WTC11 (cell line): ENCODE measurements at regions not wholly inside any gene's neighbourhood (a gene's known extent, or its start where the extent isn't known, plus 50 kb on each side); places are given as distances from the start of the nearest gene placed in this dataset.

Experiments
- ATAC-seq: fragments of 200-7000 bp; cut with Tn5 transposase; 2 replicates; pipeline ENCODE4 v1.10.0; 2021; ENCODE audit warnings: mild to moderate bottlenecking, moderate library complexity
- CTCF ChIA-PET: fragments of 300-600 bp; sonication (Branson Sonifier 250); formaldehyde crosslinking; loops from one replicate; lab custom pipeline; 2021; ENCODE audit warnings: antibody characterized with exemption; lab: Charles Lee
- POLR2A ChIA-PET: fragments of 350-600 bp; sonication (Branson Sonifier 250); formaldehyde crosslinking; loops from one replicate; lab custom pipeline; 2021; ENCODE audit warnings: antibody characterized with exemption; lab: Charles Lee
- DNase-seq: peaks from one replicate; pipeline ENCODE4 v3.0.0; 2021; ENCODE audit warnings: low spot score
- H3K27ac Mint-ChIP-seq: 2 replicates; pipeline ENCODE4 v1.8.0; 2021; ENCODE audit warnings: mixed read lengths
- H3K27me3 Mint-ChIP-seq: 2 replicates; pipeline ENCODE4 v1.8.0; 2021; ENCODE audit warnings: low read depth, mild to moderate bottlenecking, moderate library complexity, mixed read lengths
- H3K36me3 Mint-ChIP-seq: 2 replicates; pipeline ENCODE4 v1.8.0; 2021; ENCODE audit warnings: mixed read lengths
- H3K4me1 Mint-ChIP-seq: 2 replicates; pipeline ENCODE4 v1.8.0; 2022; ENCODE audit warnings: mixed read lengths
- H3K4me3 Mint-ChIP-seq: 2 replicates; pipeline ENCODE4 v1.8.0; 2021; ENCODE audit warnings: mild to moderate bottlenecking, moderate library complexity, mixed read lengths
- H3K9me3 Mint-ChIP-seq: 2 replicates; pipeline ENCODE4 v1.8.0; 2021; ENCODE audit warnings: mixed read lengths
- ATF1 ChIP-seq: sonication (generic); formaldehyde crosslinking; IDR thresholded peaks from 2 replicates; pipeline ENCODE4 v1.8.1; 2023; ENCODE audit warnings: mild to moderate bottlenecking, moderate library complexity, missing genetic modification reagents
- ATF2 ChIP-seq: sonication (generic); formaldehyde crosslinking; IDR thresholded peaks from 2 replicates; pipeline ENCODE4 v1.8.1; 2022; ENCODE audit warnings: low read depth, missing genetic modification reagents, borderline replicate concordance
- ELF4 ChIP-seq: sonication (generic); formaldehyde crosslinking; IDR thresholded peaks from 2 replicates; pipeline ENCODE4 v1.8.1; 2022; ENCODE audit warnings: low read depth, mild to moderate bottlenecking, moderate library complexity, missing genetic modification reagents
- NR1H2 ChIP-seq: sonication (generic); formaldehyde crosslinking; IDR thresholded peaks from 2 replicates; pipeline ENCODE4 v1.9.0; 2021; ENCODE audit warnings: mild to moderate bottlenecking, moderate library complexity, missing genetic modification reagents
- RORB ChIP-seq: fragments of 250-450 bp; sonication (Bioruptor Pico); IDR thresholded peaks from 2 replicates; pipeline ENCODE4 v1.9.0; 2021; ENCODE audit warnings: mild to moderate bottlenecking
- SMAD3 ChIP-seq: sonication (generic); formaldehyde crosslinking; IDR thresholded peaks from 2 replicates; pipeline ENCODE4 v1.8.0; 2022; ENCODE audit warnings: missing genetic modification reagents, mild to moderate bottlenecking, borderline replicate concordance
- SOX15 ChIP-seq: fragments of 250-450 bp; sonication (Bioruptor Pico); IDR thresholded peaks from 2 replicates; pipeline ENCODE4 v1.9.0; 2021; ENCODE audit warnings: mild to moderate bottlenecking
- TEAD4 ChIP-seq: sonication (generic); formaldehyde crosslinking; IDR thresholded peaks from 2 replicates; pipeline ENCODE4 v1.8.0; 2022; ENCODE audit warnings: mild to moderate bottlenecking, missing genetic modification reagents
- ZMAT4 ChIP-seq: fragments of 250-450 bp; sonication (Bioruptor Pico); IDR thresholded peaks from 2 replicates; pipeline ENCODE4 v1.9.0; 2021; ENCODE audit warnings: mild to moderate bottlenecking
- ZNF138 ChIP-seq: sonication (generic); formaldehyde crosslinking; conservative IDR thresholded peaks from 2 replicates; pipeline ENCODE4 v1.8.1; 2022; ENCODE audit warnings: mild to moderate bottlenecking, moderate library complexity, missing genetic modification reagents
- ZNF671 ChIP-seq: fragments of 250-450 bp; sonication (Bioruptor Pico); IDR thresholded peaks from 2 replicates; pipeline ENCODE4 v1.8.0; 2021; ENCODE audit warnings: mild to moderate bottlenecking
- ZSCAN18 ChIP-seq: fragments of 250-450 bp; sonication (Bioruptor Pico); IDR thresholded peaks from 2 replicates; pipeline ENCODE4 v2.1.2; 2022; ENCODE audit warnings: mild to moderate bottlenecking, moderate library complexity
- TF ChIP-seq, protein P1 (sequence below): sonication (generic); formaldehyde crosslinking; IDR thresholded peaks from 2 replicates; pipeline ENCODE4 v1.8.0; 2022; ENCODE audit warnings: mild to moderate bottlenecking, missing genetic modification reagents
- TF ChIP-seq, protein P2 (sequence below): fragments of 250-450 bp; sonication (Bioruptor Pico); IDR thresholded peaks from 2 replicates; pipeline ENCODE4 v1.9.0; 2021; ENCODE audit warnings: moderate library complexity, mild to moderate bottlenecking, inconsistent platforms, borderline replicate concordance
- TF ChIP-seq, protein P3 (sequence below): fragments of 250-450 bp; sonication (Bioruptor Pico); IDR thresholded peaks from 2 replicates; pipeline ENCODE4 v1.9.0; 2021; ENCODE audit warnings: mild to moderate bottlenecking
- TF ChIP-seq, protein P4 (sequence below): sonication (generic); formaldehyde crosslinking; IDR thresholded peaks from 2 replicates; pipeline ENCODE4 v1.8.1; 2022; ENCODE audit warnings: mild to moderate bottlenecking, moderate library complexity, missing genetic modification reagents
- TF ChIP-seq, protein P5 (sequence below): fragments of 200-600 bp; IDR thresholded peaks from 2 replicates; pipeline ENCODE4 v1.8.0; 2022; ENCODE audit warnings: antibody characterized with exemption

GRCh38 chr18:25420077-25420825, 68.3 kb upstream of the ZNF521 start:
- Mint-ChIP-seq H3K4me3 (no peak overlapping the region), H3K27ac (no peak overlapping the region), H3K9me3 (no peaks in the 10 kb centered on the region), H3K4me1 (peaks cover 13% of the 10 kb centered on the region), H3K27me3 (no peaks in the 10 kb centered on the region; the same call in 1 of the 2 replicates), H3K36me3 (no peaks in the 10 kb centered on the region)
- POLR2A ChIA-PET = no interaction called here
- TF ChIP-seq NR1H2 (CRISPR knock-in tag) (no peak), ZNF671 (no peak)
- DNase-seq (no peak), ATAC-seq (no peak)
- CTCF ChIA-PET = no interaction called here

DNA sequence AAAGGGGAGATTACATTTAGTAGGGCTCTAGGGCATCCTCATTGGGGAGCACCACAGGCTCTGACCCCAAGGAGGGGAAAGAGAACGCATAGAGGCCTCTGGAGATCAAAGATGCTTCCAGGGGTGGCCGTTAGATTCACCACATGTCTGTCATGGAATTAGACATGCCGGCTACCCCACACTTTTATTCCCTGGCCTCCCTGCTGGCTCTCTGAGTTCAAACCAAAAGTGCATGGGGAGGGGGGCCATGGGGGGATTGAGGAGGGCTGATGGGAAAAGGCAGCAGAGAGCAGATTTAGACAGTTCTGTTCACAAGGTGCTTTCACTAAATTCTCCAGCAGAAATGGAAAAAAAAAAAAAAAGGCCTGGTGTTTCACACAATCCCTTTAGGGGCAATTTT, 64.4 kb upstream of the ZNF521 start:
- Mint-ChIP-seq H3K4me1 (peaks cover 2% of the 10 kb centered on the region; the same call in 1 of the 2 replicates), H3K27ac (no peak overlapping the region), H3K27me3 (no peaks in the 10 kb centered on the region; the same call in 1 of the 2 replicates), H3K9me3 (no peaks in the 10 kb centered on the region), H3K36me3 (no peaks in the 10 kb centered on the region), H3K4me3 (no peak overlapping the region)
- no peak for ATAC-seq
- DNase-seq = no peak
- CTCF ChIA-PET = no interaction called here
- POLR2A ChIA-PET = interaction anchor here (0.7 kb wide), 1 partner anchor 118 kb away, joined by 3 read pairs; no protein-coding TSS in a partner anchor
- TF ChIP-seq, protein P1, sequence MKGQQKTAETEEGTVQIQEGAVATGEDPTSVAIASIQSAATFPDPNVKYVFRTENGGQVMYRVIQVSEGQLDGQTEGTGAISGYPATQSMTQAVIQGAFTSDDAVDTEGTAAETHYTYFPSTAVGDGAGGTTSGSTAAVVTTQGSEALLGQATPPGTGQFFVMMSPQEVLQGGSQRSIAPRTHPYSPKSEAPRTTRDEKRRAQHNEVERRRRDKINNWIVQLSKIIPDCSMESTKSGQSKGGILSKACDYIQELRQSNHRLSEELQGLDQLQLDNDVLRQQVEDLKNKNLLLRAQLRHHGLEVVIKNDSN (CRISPR knock-in tag) = no peak
- TF ChIP-seq ATF1 (CRISPR knock-in tag) (no peak), SMAD3 (CRISPR knock-in tag) (no peak), RORB (CRISPR knock-in tag) (no peak)
- TF ChIP-seq, protein P2, sequence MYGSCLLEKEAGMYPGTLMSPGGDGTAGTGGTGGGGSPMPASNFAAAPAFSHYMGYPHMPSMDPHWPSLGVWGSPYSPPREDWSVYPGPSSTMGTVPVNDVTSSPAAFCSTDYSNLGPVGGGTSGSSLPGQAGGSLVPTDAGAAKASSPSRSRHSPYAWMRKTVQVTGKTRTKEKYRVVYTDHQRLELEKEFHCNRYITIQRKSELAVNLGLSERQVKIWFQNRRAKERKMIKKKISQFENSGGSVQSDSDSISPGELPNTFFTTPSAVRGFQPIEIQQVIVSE = no peak
- TF ChIP-seq, protein P3, sequence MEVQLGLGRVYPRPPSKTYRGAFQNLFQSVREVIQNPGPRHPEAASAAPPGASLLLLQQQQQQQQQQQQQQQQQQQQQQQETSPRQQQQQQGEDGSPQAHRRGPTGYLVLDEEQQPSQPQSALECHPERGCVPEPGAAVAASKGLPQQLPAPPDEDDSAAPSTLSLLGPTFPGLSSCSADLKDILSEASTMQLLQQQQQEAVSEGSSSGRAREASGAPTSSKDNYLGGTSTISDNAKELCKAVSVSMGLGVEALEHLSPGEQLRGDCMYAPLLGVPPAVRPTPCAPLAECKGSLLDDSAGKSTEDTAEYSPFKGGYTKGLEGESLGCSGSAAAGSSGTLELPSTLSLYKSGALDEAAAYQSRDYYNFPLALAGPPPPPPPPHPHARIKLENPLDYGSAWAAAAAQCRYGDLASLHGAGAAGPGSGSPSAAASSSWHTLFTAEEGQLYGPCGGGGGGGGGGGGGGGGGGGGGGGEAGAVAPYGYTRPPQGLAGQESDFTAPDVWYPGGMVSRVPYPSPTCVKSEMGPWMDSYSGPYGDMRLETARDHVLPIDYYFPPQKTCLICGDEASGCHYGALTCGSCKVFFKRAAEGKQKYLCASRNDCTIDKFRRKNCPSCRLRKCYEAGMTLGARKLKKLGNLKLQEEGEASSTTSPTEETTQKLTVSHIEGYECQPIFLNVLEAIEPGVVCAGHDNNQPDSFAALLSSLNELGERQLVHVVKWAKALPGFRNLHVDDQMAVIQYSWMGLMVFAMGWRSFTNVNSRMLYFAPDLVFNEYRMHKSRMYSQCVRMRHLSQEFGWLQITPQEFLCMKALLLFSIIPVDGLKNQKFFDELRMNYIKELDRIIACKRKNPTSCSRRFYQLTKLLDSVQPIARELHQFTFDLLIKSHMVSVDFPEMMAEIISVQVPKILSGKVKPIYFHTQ (CRISPR knock-in tag) = no peak

DNA sequence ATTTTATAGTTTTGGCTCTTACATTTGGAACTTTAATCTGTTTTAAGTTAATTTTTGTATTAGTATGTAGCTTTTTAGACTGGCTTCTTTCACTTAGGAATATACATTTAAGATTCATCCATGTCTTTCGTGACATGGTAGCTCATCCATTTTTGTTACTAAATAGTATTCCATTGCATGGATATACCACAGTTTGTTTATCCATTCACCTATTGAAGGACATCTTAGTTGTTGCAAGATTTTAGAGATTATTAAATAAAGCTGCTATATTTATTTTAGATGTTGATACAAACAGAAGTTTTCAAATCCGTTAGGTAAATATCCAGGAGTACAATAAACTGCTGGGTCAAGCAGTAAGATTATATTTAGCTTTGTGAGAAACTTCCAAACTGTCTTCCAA, 58.0 kb upstream of the ZNF521 start:
- Mint-ChIP-seq H3K4me1 (no peaks in the 10 kb centered on the region), H3K4me3 (no peak overlapping the region), H3K27ac (no peak overlapping the region), H3K36me3 (no peaks in the 10 kb centered on the region), H3K9me3 (peaks cover 22% of the 10 kb centered on the region)
- POLR2A ChIA-PET = no interaction called here
- no peak for DNase-seq
- TF ChIP-seq, protein P4, sequence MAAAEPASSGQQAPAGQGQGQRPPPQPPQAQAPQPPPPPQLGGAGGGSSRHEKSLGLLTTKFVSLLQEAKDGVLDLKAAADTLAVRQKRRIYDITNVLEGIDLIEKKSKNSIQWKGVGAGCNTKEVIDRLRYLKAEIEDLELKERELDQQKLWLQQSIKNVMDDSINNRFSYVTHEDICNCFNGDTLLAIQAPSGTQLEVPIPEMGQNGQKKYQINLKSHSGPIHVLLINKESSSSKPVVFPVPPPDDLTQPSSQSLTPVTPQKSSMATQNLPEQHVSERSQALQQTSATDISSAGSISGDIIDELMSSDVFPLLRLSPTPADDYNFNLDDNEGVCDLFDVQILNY (CRISPR knock-in tag) = no peak
- TF ChIP-seq ZSCAN18 (CRISPR knock-in tag) = no peak
- TF ChIP-seq ZMAT4 = no peak
- TF ChIP-seq, all 79 proteins: peak for 0
- ATAC-seq = no peak
- CTCF ChIA-PET = no interaction called here
- H3K27me3 Mint-ChIP-seq = no peaks in the 10 kb centered on the region; the same call in 1 of the 2 replicates

GRCh38 chr18:25408293-25408692, 56.3 kb upstream of the ZNF521 start:
- no peak for DNase-seq
- H3K4me1 Mint-ChIP-seq = no peaks in the 10 kb centered on the region
- H3K27me3 Mint-ChIP-seq = no peaks in the 10 kb centered on the region; the same call in 1 of the 2 replicates
- no peak for ATAC-seq
- H3K27ac Mint-ChIP-seq = no peak overlapping the region
- no peak overlapping the region for H3K4me3 Mint-ChIP-seq
- H3K9me3 Mint-ChIP-seq = peaks cover 22% of the 10 kb centered on the region
- CTCF ChIA-PET = no interaction called here
- H3K36me3 Mint-ChIP-seq = no peaks in the 10 kb centered on the region
- POLR2A ChIA-PET = no interaction called here
- TF ChIP-seq ELF4 (CRISPR knock-in tag) (no peak), NR1H2 (CRISPR knock-in tag) (no peak), ATF2 (CRISPR knock-in tag) (no peak), SOX15 (CRISPR knock-in tag) (no peak), ZNF138 (no peak), TEAD4 (CRISPR knock-in tag) (no peak)
- TF ChIP-seq, protein P5, sequence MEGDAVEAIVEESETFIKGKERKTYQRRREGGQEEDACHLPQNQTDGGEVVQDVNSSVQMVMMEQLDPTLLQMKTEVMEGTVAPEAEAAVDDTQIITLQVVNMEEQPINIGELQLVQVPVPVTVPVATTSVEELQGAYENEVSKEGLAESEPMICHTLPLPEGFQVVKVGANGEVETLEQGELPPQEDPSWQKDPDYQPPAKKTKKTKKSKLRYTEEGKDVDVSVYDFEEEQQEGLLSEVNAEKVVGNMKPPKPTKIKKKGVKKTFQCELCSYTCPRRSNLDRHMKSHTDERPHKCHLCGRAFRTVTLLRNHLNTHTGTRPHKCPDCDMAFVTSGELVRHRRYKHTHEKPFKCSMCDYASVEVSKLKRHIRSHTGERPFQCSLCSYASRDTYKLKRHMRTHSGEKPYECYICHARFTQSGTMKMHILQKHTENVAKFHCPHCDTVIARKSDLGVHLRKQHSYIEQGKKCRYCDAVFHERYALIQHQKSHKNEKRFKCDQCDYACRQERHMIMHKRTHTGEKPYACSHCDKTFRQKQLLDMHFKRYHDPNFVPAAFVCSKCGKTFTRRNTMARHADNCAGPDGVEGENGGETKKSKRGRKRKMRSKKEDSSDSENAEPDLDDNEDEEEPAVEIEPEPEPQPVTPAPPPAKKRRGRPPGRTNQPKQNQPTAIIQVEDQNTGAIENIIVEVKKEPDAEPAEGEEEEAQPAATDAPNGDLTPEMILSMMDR = no peak
- TF ChIP-seq, protein P2 = no peak
